ENCODE measurements at regions not wholly inside any gene's neighbourhood (a gene's known extent, or its start where the extent isn't known, plus 50 kb on each side); places are given as distances from the start of the nearest gene placed in this dataset.

- no peak for TF ChIP-seq EZH2phosphoT487 (IDR thresholded peaks at IDR 0.05; ENCODE audit: insufficient read depth, low read depth)
- TF ChIP-seq EZH2 (IDR thresholded peaks at IDR 0.05; ENCODE audit: insufficient read depth, poor library complexity, severe bottlenecking) = no peak
Measured at GRCh38 chr10:88147000-88147798, 283.8 kb downstream of the PTEN start.
